RWPE2 (cell line): ENCODE measurements at regions not wholly inside any gene's neighbourhood (a gene's known extent, or its start where the extent isn't known, plus 50 kb on each side); places are given as distances from the start of the nearest gene placed in this dataset.

Experiments
- ATAC-seq: fragments of 200-7000 bp; cut with Tn5 transposase; 3 replicates; pipeline ENCODE4 v1.9.1; 2021; ENCODE audit warnings: low read depth
- DNase-seq: peaks from one replicate; pipeline ENCODE4 v3.0.0-alpha.2; 2020; ENCODE audit warnings: low spot score
- H3K27ac ChIP-seq: fragments of 450-650 bp; 2 replicates; pipeline ENCODE4 v1.5.1; 2017; ENCODE audit warnings: mild to moderate bottlenecking; ENCODE audit not compliant: poor library complexity, severe bottlenecking
- H3K27me3 ChIP-seq: fragments of 250-450 bp; sonication (Bioruptor Pico); 2 replicates; pipeline ENCODE4 v1.5.1; 2021; ENCODE audit warnings: mild to moderate bottlenecking, moderate library complexity; ENCODE audit not compliant: insufficient read depth, poor library complexity, severe bottlenecking
- H3K36me3 ChIP-seq: fragments of 250-450 bp; sonication (Bioruptor Pico); 2 replicates; pipeline ENCODE4 v1.5.1; 2020; ENCODE audit warnings: low read depth, mild to moderate bottlenecking, moderate library complexity
- H3K4me1 ChIP-seq: fragments of 250-450 bp; sonication (Bioruptor Pico); 2 replicates; pipeline ENCODE4 v1.5.1; 2021; ENCODE audit warnings: mild to moderate bottlenecking, moderate library complexity; ENCODE audit not compliant: insufficient read depth, poor library complexity, severe bottlenecking
- H3K4me3 ChIP-seq: fragments of 250-450 bp; sonication (Bioruptor Pico); 2 replicates; pipeline ENCODE4 v1.5.1; 2021; ENCODE audit warnings: mild to moderate bottlenecking, moderate library complexity; ENCODE audit not compliant: severe bottlenecking
- H3K9me3 ChIP-seq: fragments of 250-450 bp; sonication (Bioruptor Pico); 2 replicates; pipeline ENCODE4 v1.5.1; 2021; ENCODE audit warnings: mild to moderate bottlenecking, moderate library complexity; ENCODE audit not compliant: severe bottlenecking
- TF ChIP-seq, protein P1 (sequence below): fragments of 450-650 bp; IDR thresholded peaks from one replicate; pipeline ENCODE4 v1.5.1; 2017; ENCODE audit warnings: mild to moderate bottlenecking, moderate library complexity; ENCODE audit not compliant: poor library complexity, severe bottlenecking

DNA sequence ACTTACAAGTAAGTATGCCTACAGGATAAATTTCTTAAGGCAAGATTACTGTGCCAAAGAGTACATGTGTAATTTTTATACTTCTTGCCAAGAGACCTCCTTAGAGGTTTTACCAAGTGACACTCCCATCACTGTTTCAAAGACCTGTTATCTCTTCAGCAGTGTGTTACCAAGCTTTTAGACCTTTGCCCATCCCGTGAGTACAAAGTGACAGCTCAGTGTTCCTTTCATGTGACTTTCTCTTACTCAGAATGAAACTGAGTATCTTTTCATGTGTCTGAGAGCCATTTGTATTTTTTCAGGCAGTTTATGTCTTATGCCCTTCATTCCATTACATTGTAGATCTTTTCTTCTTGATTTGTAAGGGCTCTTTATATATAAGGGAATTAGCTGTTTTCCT lies 287.5 kb upstream of the SALL3 start:
- Histone ChIP-seq H3K4me3 (no peak overlapping the region), H3K27ac (no peak overlapping the region), H3K4me1 (no peaks in the 10 kb centered on the region), H3K27me3 (no peaks in the 10 kb centered on the region), H3K9me3 (no peaks in the 10 kb centered on the region), H3K36me3 (no peaks in the 10 kb centered on the region)
- TF ChIP-seq, protein P1, sequence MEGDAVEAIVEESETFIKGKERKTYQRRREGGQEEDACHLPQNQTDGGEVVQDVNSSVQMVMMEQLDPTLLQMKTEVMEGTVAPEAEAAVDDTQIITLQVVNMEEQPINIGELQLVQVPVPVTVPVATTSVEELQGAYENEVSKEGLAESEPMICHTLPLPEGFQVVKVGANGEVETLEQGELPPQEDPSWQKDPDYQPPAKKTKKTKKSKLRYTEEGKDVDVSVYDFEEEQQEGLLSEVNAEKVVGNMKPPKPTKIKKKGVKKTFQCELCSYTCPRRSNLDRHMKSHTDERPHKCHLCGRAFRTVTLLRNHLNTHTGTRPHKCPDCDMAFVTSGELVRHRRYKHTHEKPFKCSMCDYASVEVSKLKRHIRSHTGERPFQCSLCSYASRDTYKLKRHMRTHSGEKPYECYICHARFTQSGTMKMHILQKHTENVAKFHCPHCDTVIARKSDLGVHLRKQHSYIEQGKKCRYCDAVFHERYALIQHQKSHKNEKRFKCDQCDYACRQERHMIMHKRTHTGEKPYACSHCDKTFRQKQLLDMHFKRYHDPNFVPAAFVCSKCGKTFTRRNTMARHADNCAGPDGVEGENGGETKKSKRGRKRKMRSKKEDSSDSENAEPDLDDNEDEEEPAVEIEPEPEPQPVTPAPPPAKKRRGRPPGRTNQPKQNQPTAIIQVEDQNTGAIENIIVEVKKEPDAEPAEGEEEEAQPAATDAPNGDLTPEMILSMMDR = no peak
- DNase-seq = no peak
- no peak for ATAC-seq

DNA sequence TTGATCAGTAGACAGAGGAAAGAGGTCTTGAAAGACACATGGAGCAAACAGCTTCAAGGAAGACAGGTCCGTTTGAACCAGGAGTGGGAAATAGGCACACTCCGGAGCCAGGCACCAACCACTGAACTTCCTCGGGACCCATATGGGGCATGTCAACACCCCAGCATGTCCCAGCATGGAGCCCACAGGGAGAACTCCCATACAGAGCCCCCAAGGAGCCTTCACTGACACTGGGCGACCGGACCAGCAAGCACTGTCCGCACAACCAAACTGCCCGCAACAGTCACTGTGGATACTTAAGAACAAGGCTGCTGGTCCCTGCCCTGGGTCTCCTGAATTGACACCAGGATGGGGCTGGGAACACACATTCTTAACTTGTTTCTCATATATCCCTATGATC lies 286.2 kb upstream of the SALL3 start:
- ATAC-seq = no peak
- no peak for DNase-seq
- Histone ChIP-seq H3K4me3 (no peak overlapping the region), H3K27me3 (no peaks in the 10 kb centered on the region), H3K4me1 (no peaks in the 10 kb centered on the region), H3K9me3 (no peaks in the 10 kb centered on the region), H3K36me3 (no peaks in the 10 kb centered on the region), H3K27ac (no peak overlapping the region)
- TF ChIP-seq, protein P1 = no peak

DNA sequence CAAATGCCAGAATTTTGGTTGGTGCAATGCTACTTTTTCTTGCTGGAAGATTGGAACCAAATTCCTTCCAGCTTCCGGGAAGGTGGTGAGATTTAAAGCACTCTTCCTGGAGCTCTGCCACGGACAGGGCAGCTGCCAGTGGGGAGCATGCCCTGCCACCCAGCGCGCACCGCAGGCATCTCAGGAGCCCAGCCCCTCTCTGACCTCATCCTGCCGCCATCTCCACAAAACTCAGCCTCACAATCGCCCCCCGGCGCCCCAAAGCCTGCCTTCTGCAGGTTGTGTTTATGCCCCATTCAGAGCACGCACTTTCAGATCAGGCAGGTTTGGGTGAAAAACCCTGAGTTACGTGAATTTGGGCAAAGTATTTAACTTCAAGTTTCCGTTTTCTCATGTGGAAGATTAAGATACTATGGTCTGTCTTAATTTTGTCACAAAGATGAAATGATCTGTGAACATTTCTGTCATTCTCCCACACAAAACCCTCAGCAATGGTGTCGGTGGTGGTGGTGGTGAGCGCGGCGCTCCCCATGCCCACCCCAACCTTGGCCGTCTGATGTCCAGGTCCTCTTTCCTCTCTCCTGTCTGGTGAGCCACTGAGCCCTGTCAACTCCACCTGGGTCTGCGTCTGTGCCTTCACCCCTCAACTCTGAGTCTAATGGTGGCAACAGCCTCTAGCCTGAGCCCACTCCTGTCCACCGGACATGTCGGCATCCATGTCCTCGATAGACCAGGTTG lies 282.8 kb upstream of the SALL3 start:
- Histone ChIP-seq H3K4me1 (no peaks in the 10 kb centered on the region), H3K27me3 (peaks cover 8% of the 10 kb centered on the region), H3K27ac (no peak overlapping the region), H3K9me3 (no peaks in the 10 kb centered on the region), H3K36me3 (no peaks in the 10 kb centered on the region), H3K4me3 (no peak overlapping the region)
- ATAC-seq (no peak), DNase-seq (no peak)
- TF ChIP-seq, protein P1 = no peak

DNA sequence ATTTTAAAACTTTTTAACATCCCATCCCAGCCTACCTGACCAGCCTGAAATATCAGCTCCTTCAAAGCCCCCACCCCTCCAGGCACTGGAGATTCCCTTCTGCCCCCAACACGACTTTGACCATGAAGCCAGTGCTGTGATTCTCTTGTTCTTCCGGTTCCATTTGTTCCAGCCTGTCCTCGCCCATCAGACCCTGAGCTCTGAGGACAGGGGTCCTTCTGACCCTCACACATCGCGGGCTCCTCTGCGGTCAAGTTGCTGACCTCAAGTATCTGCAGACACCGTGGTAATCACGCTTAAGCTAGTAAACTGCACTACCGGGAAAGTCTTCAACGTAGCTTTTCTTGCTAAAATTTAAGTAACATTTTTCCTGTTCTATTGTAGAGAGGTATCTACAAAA lies 282.2 kb upstream of the SALL3 start:
- ATAC-seq (no peak), DNase-seq (no peak)
- H3K27ac ChIP-seq = no peak overlapping the region
- H3K9me3 ChIP-seq = no peaks in the 10 kb centered on the region
- TF ChIP-seq, protein P1 = no peak
- H3K4me1 ChIP-seq = no peaks in the 10 kb centered on the region
- H3K4me3 ChIP-seq = no peak overlapping the region
- no peaks in the 10 kb centered on the region for H3K36me3 ChIP-seq
- peaks cover 12% of the 10 kb centered on the region for H3K27me3 ChIP-seq

DNA sequence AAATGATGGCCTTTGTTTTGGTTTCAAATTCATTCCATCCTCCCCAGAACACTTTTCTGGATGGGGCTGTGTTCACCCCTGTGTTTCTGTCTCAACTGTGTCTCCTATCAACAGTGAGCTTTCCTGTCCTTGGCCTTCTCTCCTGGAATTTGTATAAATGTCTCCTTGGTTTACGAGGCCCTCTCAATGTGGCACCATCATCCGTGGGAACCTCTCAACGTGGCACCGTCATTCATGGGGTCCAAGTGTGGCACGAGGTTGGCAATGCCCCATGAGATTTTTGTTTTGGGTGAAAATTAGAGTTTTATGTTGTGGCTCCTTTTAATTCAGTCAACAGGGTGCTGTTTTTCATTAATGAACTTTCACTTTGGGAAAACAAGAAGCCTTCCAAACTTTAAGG lies 280.7 kb upstream of the SALL3 start:
- DNase-seq (no peak), ATAC-seq (no peak)
- Histone ChIP-seq H3K4me1 (no peaks in the 10 kb centered on the region), H3K27me3 (peaks cover 12% of the 10 kb centered on the region), H3K4me3 (no peak overlapping the region), H3K27ac (no peak overlapping the region), H3K36me3 (no peaks in the 10 kb centered on the region), H3K9me3 (no peaks in the 10 kb centered on the region)
- TF ChIP-seq, protein P1 = no peak
